HG03045 (cell line): ENCODE measurements at regions not wholly inside any gene's neighbourhood (a gene's known extent, or its start where the extent isn't known, plus 50 kb on each side); places are given as distances from the start of the nearest gene placed in this dataset.
A peak's percentile ranks its signal among the peaks of the same experiment; 100 is the strongest.

Experiments
- ATAC-seq: cut with Tn5 transposase; IDR thresholded peaks from one replicate; pipeline ENCODE4 v1.9.1; 2021; ENCODE audit warnings: mild to moderate bottlenecking, moderate library complexity; ENCODE audit not compliant: unreplicated experiment

DNA sequence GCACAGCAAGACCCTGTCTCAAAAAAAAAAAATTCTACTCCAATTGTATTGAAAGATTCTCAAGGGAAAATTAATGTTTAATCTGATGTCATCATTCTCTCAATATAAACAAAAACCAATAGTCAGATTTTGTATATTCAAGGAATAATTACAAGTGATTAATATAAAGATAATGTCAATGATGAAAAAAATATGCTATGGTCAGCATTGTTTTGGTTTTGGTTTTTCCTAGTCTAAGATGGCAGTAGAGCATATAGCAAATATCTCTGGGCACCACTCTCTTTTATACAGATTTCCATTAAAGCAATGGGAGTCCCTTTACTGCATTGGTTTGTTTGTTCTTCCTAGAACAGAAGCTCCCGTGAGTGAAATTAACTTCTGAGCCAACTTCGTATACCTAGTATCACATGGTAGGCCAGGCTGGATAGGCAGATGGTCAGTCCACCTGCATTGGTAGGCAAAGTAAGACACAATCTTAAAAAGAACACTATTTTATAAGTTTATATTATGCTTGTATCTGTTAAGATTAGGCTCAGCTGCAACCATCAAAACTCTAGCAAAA, 523.8 kb upstream of the JARID2 start:
- ATAC-seq: no peak

DNA sequence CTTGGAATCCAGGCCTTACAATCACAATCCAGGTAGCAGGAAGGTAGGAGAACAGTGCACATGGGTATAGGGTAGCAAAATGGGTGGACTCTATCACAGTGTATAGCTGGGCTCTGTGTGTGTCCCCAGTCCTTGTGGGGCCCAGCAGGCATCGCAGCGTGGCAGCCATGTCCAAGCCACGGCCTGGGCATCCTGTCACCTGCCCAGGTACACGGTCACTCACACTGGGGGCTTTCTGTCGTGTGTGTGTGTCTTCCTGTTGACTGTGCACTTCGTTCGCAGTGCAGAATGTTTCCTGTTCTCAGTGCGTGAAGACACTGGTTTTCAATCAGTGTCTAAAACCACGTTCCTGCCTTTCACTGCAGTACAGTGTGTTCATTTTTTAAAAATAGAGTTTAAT, 523.2 kb upstream of the JARID2 start:
- no peak for ATAC-seq

DNA sequence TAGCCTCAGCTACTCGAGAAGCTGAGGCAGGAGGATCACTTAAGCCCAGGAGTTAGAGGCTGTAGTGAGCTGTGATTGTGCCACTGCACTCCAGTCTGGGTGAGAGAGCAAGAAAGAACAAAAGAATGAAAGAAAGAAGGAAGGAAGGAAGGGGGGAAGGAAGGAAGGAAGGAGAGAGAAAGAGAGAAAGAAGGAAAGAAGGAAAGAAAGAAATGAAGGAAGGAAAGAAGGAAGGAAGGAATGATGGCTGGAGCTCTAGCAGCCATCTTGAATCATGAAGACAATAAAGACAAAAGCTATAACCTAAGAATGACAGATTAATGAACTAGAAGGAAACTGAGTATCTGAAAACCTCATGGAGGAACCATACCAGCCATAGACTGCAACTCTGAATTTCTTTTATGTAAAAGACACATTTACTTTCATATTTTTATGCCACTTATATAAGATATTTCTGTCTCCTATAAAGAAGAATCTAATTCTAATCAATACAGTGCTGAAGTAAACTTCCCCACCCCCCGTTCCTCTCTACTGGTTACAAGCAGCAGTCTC, 522.3 kb upstream of the JARID2 start:
- no peak for ATAC-seq

DNA sequence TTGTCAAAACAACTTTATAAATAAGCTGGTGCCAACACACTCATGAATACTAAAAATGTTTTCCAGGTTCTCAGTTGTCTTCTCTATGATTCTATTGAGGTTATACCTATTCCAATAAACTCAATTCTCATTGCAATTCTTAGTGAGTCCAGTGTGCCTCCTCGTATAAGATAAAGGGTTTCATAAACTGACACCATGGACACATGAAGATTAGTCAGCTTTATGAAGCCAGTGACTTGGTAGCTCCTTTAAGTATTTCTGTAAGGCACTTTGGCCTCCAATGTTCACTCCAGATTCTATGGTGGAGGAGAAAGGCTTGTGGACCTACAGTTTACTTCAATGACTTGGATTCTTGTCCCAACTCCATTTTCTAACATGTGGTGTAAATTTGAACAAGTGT, 521.3 kb upstream of the JARID2 start:
- ATAC-seq: no peak

DNA sequence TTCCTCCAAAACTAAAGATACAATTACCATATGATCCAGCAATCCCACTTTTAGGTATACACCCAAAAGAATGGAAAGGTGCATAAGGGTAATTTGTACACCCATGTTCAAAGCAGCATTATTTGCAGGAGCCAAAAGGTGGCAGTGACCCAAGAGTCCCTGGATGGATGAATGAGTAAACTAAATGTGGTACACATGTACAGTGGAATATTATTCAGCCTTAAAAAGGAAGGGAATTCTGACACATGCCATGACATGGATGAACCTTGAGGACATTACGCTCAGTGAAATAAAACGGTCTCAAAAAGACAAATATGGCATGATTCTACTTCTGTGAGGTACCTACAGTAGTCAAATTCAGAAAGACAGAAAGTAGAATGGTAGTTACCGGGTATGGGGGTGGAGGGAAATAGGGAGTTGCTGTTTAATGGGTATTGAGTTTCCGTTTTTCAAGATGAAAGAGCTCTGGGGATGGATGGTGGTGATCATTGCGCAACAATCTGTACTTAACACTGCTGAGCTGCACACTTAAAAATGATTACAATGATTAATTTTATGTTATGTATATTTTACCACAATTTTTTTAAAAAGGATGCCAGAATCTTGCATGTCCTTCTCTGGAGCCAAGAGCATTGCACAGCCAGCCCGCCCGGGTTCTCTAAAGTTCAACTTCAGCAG, 518.9 kb upstream of the JARID2 start:
- no peak for ATAC-seq

DNA sequence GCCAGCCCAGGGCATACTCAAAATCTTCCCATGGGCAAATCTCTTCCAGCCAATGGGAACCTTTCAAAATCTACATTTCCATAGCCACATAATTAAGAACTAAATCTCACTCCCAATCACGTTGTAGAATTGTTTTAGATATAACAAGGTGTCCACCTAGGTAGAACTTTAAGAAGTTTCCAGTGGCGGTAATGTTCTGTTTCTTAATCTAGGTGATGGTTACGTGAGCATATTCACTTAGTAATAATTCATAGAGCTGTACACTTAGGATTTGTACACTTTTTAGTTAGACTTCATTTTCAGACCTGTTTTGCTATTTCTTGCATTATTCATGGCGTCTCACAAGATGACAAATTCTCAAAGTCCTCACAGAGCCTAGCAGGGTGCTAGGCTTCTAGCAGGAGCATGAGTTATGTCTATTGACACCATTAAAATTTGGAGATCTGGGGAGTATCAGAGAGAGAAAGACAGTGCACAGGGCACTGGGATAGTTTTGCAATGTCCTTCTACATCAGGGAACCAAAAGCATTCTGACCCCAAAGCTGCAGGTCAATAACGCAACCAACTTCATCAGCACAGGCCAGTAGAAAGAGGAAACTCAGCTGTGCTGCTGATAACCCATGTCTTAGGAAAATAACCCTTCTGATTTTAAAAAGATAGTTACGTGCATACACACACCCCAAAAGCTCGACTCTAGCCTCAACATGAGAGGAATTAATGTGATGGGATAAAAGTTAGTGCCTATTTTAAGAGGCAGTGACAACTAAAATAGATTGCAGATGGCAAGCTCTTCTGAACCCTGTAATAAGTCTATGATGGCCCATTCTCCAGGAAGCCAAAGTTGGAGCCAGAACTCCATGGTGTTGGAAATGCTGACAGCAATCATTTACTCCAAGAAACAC, 518.1 kb upstream of the JARID2 start:
- ATAC-seq: no peak

DNA sequence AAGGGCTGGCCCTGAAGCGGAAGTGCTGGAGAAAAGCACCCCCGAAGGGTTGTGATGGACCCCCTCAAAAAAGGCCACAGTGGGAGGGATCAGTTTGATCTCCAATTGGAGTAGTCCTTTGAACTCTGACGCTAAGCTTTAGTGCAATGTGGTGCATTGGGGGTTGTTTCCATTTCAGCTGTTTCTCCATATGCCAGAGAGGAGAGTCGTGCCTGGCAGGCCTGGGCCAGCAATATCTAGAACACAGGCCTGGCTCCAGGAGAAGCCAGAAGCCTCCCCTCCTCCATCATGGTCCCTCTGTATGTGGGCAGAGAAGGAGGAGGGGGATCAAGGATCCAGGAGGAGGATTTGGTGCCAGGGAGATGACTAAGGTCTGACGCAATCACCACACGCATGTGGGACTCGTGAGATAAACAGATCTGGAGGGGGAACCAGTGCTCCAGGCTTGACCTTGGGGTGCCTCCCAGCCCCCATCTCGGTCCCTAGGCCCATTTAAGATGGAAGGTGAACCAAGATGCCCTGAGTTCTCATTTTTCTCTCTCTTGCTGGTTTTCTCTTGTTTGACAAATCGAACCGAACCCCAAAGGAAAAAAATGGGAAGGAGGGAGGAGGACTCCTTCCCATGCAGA, 517.4 kb upstream of the JARID2 start:
- no peak for ATAC-seq

DNA sequence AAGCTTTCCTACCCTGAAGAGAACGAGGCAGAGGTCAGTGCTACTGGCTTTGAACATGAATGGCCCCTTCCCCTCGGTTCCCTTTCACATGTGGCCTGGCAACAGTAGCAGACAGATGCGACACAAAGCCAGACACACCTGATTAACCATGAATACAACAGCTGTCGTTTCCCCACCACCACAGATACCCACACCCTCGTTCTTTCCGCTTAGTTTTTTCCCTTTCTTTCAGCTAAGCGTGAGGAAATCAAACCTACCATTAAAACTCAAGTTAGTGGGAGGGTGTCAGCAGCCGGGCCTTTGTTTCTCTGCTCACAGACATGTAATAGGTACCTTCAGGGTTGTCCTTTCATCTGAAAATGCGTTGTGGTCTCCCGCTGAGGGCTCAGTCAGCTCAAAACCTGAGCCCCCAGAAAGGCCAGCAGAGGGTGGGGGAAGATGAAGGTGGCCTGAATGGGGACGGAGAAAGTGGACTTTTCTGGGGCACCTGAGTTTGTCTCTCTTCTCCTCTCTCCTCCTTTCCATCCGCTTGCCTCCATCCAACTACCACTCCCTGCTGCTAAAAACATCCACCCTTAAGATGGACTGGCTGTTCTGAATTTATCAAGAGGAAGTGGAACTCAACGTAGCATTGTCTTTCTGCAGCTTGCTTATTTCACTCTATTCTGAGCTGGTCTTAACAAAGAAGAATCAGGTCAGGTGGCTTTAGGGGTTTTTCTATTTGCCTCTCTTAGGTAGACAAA, 516.6 kb upstream of the JARID2 start:
- ATAC-seq: no peak

DNA sequence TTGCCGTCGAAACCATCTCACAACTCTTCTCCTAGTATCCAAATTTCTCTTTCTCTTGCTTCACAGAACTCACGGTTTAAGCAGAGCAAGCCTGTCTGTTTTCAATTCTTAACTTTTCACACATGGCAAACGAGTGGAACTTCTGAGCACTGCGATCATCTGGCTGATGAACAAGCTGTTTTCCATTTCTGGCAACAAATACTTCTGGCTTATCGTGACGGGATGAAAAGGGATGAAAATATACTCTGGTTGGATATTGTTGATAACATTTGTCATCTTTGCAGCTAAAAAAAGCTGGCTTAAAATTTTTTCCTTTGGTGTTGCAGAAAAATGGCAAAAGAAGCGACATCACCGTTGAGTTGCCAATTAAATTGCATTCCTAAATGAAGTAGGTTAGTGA, 515.2 kb upstream of the JARID2 start:
- no peak for ATAC-seq

DNA sequence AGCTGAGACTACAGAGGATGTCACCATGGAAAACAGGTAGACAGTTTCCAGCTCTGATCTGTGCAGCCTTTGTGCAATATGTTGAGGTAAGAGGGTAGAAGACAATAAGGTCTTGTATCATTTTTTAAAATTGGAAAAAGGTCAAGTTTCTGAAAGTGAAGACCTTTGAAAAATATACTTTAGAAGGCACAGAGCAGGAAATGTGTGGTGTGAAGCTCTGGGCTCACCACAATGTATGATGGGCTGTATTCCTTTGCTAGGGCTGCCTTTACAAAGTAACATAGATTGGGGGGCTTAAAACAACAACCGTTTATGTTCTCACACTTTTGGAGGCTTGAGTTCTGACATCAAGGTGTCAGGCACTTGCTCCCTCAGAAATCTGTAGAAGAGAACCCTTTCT, 514.3 kb upstream of the JARID2 start:
- no peak for ATAC-seq

DNA sequence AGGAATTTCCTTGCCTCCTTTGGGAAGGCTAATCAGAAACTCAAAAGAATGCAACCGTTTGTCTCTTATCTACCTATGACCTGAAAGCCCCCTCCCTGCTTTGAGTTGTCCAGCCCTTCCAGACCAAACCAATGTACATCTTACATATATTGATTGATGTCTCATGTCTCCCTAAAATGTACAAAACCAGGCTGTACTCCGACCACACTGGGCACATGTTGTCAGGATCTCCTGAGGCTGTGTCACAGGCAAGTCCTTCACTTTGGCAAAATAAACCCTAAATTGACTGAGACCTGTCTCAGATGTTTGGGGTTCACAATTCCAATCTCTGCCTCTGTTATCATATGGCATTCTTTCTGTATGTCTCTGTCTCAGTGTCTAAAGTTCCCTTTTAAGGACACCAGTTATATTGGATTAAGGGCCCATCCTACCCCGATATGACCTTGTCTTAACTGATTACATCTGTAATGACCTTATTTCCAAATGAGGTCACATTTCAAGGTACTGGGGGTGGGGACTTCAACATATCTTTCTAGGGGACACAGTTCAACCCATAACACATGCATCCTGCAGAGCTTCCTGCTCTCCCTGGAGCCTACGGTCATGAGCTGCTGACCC, 513.5 kb upstream of the JARID2 start:
- ATAC-seq: no peak

DNA sequence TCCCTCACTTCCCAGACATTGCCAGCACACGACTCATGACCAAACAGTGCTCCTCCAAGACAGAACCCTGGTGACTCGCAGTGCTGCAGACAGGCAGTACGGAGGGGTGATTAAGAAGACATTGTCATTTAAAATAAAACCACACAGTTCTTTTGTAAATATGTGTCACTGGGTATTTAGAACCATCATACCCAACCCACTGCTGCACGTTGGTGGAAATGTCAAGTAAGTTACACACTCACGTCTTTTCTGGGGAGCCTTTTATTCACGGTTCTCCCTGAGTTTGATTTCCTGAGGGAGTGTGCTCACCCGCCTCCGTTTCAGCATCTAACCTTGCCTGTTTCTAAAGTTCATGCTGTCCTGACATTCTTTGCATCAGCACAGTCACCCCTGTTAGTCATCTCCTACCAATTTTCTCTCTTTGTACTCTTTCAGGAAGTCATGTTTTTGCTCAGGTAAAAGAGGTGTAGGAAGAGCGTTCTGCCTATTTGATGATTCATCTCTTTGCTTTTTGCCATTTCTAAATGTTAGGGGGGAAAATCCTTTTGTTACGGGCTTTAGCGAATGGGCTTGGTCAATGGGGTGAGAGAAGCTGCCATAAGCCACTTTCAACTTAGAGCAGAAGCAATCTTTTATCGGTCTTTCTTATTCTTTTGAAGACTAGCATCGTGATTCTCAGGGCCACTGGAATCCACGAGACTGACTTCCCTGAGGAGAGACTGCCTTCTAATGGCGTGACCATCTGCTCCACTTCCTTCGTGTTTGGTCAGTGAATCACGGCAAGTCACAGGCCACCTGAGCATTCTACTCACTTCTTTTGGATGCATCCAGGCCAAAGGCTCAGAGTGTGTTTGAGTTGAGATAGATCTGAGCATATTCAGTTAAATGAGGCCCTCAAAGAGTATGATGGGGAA, 512.8 kb upstream of the JARID2 start:
- no peak for ATAC-seq

DNA sequence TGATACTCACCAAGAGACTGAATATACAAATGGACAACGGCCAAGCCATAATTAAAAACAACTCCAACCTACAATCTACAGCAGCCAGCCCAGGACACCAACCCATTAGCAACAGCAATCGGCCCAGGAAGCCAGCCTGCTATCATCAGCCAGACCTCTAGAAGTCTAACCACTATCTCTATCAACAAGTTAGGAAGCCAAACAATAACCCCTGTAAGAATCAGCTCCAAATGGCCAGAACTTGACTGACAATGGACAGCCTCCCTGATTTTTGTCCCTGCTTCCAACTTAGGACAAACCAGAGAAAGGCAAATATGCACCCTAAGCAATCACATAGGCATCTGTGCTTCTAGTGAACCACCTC, 511.8 kb upstream of the JARID2 start:
- no peak for ATAC-seq

DNA sequence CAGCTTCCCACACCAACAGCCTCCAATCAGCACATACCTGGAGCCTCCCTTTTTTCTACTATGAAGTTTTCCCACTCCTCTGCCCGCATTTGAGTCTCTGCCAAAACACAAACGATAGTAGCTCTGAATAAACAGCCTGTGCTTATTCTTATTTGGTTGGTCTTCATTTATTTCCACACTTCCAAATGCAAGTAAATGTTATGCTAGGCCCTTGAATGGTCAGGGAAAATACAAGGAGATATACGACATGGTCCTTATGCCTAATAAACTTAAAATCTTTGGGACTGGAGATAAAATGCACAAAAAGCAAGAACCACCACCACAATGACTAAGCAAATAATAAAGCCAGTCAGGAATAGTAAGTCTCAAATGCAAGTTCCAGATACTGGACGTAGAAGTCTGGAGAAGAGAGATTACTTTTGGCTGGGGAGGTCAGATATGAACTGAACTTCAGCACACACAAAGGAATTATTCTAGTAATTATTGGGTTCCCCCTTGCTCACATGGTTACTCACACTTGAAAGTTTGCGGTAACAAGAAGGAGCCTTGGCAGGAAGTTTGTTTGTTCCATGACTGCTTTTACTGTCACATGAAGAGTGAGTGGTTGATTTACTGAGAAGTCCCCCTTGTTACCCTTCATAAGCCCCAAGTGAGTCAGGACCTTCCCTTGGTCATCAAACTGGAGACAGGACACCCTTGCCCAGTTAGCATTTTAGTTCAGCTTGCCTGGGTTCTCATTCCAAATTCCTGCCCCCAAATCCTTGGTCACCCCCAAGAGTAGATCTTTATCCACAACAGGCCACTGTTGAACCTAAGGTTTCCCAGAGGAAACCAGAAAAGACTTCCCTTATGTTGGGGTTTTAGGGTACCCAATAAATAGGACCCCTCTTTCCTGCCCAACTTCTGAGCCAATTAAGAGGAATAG, 511.2 kb upstream of the JARID2 start:
- ATAC-seq: peak; percentile 67

DNA sequence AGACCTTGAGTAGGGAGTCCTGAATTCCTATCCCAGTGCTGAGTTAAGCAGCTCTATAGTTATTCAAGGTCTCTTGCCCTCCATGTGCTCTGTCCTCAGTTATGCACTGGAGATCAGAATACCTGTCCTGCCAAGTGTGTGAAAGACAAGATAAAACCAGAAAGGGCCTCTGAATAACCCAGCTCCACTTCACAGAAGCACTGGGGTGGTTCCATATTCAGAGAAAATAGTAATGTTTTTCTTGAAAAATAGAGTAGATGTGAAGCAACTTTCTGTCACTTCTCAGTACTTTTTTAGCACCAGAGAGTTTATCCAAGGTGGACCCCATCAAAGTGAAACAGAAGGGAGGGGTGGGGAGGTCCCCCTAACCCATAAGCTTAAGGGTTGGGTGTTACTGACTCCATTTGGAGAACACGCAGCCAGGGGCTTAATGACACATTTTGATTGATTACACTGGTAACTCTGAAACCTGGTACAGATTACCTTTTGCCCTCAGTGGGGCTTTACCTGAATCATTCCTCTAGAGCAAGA, 509.8 kb upstream of the JARID2 start:
- ATAC-seq: no peak

DNA sequence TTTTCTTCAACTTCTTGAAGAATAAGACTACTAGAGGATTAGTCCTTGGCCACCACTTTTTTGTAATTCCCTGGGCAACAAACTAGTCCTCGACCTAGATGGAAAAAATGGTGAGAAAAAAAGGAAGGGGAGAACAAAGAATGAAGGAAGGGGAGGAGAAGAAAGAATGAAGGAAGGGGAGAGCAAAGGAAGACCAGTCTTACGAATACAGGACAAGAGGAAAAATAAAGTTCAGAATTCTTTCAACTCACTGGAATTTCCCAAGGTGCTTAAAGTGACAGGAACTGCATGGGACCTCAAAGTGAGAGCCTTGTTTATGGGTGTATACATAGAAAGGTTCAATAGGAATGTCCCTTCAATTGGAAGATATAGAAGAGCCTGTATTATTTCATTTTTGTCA, 509.3 kb upstream of the JARID2 start:
- no peak for ATAC-seq

DNA sequence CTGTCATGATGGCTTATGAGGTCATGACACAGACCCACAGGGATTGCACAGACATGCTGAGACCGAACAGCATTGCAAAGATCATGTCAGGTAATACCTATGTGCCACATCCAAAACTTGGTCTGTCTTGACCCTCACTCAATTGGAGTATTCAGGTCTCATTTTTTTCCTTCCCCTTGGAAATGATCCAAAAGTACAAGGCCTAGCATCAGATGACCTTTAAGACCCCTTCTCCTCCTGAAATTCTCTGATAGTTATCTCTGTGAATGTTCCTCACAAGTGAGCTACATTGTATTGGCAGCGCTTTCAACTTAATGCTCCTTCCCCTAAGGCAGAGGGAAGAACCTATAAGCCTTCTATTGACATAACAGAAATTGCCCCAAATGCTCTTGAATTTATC, 507.4 kb upstream of the JARID2 start:
- no peak for ATAC-seq

DNA sequence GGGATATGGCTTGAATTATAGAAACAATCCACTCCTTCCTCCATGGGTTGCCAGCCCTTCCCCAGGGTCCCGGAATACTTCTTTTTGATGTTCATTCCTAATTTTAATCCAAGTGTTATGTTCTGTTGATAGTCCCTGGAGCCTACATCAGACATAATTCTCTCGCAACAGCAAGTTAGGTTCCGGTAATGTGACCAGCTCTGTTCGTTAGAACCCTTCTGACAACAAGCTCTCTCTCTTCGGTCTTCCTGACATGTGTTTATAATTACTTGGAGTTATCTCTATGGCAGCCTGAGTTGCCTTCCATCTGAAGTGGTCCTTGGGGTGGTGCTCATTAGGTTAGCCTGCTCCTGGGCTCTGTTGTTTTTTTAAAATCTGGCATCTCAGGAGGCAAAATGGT, 506.9 kb upstream of the JARID2 start:
- ATAC-seq: no peak
